ENCODE measurements at regions not wholly inside any gene's neighbourhood (a gene's known extent, or its start where the extent isn't known, plus 50 kb on each side); places are given as distances from the start of the nearest gene placed in this dataset.

DNA sequence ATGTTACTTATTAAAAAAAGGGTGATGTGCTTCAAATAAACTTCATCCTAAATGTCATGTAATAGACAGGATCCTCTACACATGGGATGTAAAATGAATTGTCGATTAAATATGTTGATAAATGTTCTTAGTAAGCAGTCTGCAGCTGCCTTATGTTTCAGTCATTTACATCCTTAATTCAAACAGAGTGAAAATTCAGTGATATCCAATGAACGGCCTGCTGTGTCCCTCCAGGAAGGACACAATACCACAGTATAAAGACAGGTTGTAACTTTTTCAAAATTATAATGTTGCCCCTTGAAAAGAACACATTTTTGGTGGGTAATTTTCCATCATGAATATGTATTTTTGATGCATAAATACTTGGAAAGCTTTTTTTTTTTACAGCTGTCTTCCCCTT is 266.5 kb upstream of the SEMA3A start:
- H3K27ac ChIP-seq (ENCODE audit: low read length), result no peak overlapping the region
- H4K20me1 ChIP-seq (ENCODE audit: insufficient read depth, low read length), result no peaks in the 10 kb centered on the region
- H3K4me1 ChIP-seq (ENCODE audit: insufficient read depth, low read length), result no peaks in the 10 kb centered on the region
- DNase-seq (no peak), ATAC-seq (ENCODE audit: insufficient read depth, low read depth) (no peak)
- H2AFZ ChIP-seq (ENCODE audit: low read depth, low read length), result no peak overlapping the region
- no peaks in the 10 kb centered on the region for H3K79me2 ChIP-seq (ENCODE audit: insufficient read depth, low read length)
- TF ChIP-seq EZH2 (IDR thresholded peaks at IDR 0.05; ENCODE audit: borderline replicate concordance, low read depth, low read length, severe bottlenecking), result no peak
- TF ChIP-seq, protein P1, sequence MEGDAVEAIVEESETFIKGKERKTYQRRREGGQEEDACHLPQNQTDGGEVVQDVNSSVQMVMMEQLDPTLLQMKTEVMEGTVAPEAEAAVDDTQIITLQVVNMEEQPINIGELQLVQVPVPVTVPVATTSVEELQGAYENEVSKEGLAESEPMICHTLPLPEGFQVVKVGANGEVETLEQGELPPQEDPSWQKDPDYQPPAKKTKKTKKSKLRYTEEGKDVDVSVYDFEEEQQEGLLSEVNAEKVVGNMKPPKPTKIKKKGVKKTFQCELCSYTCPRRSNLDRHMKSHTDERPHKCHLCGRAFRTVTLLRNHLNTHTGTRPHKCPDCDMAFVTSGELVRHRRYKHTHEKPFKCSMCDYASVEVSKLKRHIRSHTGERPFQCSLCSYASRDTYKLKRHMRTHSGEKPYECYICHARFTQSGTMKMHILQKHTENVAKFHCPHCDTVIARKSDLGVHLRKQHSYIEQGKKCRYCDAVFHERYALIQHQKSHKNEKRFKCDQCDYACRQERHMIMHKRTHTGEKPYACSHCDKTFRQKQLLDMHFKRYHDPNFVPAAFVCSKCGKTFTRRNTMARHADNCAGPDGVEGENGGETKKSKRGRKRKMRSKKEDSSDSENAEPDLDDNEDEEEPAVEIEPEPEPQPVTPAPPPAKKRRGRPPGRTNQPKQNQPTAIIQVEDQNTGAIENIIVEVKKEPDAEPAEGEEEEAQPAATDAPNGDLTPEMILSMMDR (IDR thresholded peaks at IDR 0.05; ENCODE audit: borderline replicate concordance, extremely low read depth, low read length, poor library complexity, severe bottlenecking), result no peak
- no peaks in the 10 kb centered on the region for H3K9me3 ChIP-seq (ENCODE audit: insufficient read depth, low read length, severe bottlenecking)
- H3K4me3 ChIP-seq (ENCODE audit: low read depth in 1 of 2, low read length in 2 of 2), result no peak overlapping the region
- H3K4me2 ChIP-seq (ENCODE audit: insufficient read depth, low read length), result no peak overlapping the region
- no peaks in the 10 kb centered on the region for H3K36me3 ChIP-seq (ENCODE audit: insufficient read depth, low read length)
- H3K9ac ChIP-seq (ENCODE audit: low read depth, low read length), result no peak overlapping the region
- H3K27me3 ChIP-seq (ENCODE audit: insufficient read depth, low read length, poor library complexity), result no peaks in the 10 kb centered on the region

DNA sequence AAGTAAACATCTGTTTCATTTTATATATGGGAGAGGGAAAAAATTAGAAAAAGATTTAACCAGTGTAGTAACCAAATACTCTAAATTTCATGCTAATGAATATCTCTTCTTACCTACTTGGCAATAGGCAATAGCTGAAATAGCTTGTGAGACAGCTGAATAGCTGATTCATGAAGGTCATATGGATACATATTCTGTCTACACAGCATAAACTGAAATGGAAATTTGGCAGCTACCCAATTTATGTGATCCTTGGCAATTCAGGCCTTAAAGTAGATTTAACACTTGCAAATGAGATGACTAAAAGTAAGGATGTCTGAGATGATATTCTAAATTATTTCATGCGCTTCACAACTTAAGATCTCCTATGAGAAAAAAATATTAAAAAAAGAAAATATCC is 261.2 kb upstream of the SEMA3A start:
- no peak overlapping the region for H3K9ac ChIP-seq (ENCODE audit: low read depth, low read length)
- no peak overlapping the region for H3K4me2 ChIP-seq (ENCODE audit: insufficient read depth, low read length)
- no peaks in the 10 kb centered on the region for H3K36me3 ChIP-seq (ENCODE audit: insufficient read depth, low read length)
- H3K27ac ChIP-seq (ENCODE audit: low read length), result no peak overlapping the region
- H3K79me2 ChIP-seq (ENCODE audit: insufficient read depth, low read length), result no peaks in the 10 kb centered on the region
- DNase-seq (no peak), ATAC-seq (ENCODE audit: insufficient read depth, low read depth) (no peak)
- no peaks in the 10 kb centered on the region for H3K9me3 ChIP-seq (ENCODE audit: insufficient read depth, low read length, severe bottlenecking)
- TF ChIP-seq, protein P1 (IDR thresholded peaks at IDR 0.05; ENCODE audit: borderline replicate concordance, extremely low read depth, low read length, poor library complexity, severe bottlenecking), result no peak
- no peak for TF ChIP-seq EZH2 (IDR thresholded peaks at IDR 0.05; ENCODE audit: borderline replicate concordance, low read depth, low read length, severe bottlenecking)
- H4K20me1 ChIP-seq (ENCODE audit: insufficient read depth, low read length), result no peaks in the 10 kb centered on the region
- H2AFZ ChIP-seq (ENCODE audit: low read depth, low read length), result no peak overlapping the region
- H3K4me3 ChIP-seq (ENCODE audit: low read depth in 1 of 2, low read length in 2 of 2), result no peak overlapping the region
- no peaks in the 10 kb centered on the region for H3K27me3 ChIP-seq (ENCODE audit: insufficient read depth, low read length, poor library complexity)
- H3K4me1 ChIP-seq (ENCODE audit: insufficient read depth, low read length), result no peaks in the 10 kb centered on the region

DNA sequence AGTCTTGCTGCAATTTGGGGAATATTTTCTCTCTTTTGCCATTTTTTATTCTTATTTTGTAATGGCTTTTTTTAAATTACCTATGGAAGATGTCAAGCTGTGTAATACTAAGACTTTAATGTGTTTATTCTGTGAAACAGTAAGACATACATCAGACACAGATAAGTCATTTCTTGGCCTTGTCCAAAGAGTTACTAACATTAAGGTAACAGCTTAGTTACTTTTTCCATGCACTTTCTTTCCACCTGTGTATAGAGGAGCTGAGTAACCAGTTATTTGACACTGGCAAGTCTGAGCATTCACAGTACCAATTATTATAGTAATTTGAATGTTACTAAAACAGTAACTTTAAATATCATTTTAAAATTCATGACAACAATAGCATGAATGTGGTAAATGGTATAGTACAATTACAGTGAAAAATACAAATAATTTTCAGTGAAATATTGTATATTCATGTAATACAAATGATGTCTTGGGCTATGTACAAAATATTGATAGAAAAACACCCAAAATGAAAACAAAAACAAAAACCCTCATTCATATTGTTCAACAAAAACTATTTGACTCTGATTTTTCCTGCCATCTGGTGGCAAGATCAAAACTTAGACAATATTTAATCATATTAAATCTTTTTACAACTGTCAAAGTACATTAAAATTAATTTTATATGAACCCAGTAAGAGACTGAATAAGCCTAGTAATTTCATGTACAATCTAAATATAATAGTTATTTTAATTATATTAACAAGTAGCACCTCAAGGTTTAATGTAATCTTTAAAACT is 259.8 kb upstream of the SEMA3A start:
- Histone ChIP-seq H3K27me3 (ENCODE audit: insufficient read depth, low read length, poor library complexity) (no peaks in the 10 kb centered on the region), H3K79me2 (ENCODE audit: insufficient read depth, low read length) (no peaks in the 10 kb centered on the region), H3K27ac (ENCODE audit: low read length) (no peak overlapping the region), H3K4me1 (ENCODE audit: insufficient read depth, low read length) (no peaks in the 10 kb centered on the region), H2AFZ (ENCODE audit: low read depth, low read length) (no peak overlapping the region), H3K36me3 (ENCODE audit: insufficient read depth, low read length) (no peaks in the 10 kb centered on the region), H3K9me3 (ENCODE audit: insufficient read depth, low read length, severe bottlenecking) (no peaks in the 10 kb centered on the region), H3K4me3 (ENCODE audit: low read depth in 1 of 2, low read length in 2 of 2) (no peak overlapping the region), H3K4me2 (ENCODE audit: insufficient read depth, low read length) (no peak overlapping the region), H4K20me1 (ENCODE audit: insufficient read depth, low read length) (no peaks in the 10 kb centered on the region), H3K9ac (ENCODE audit: low read depth, low read length) (no peak overlapping the region)
- ATAC-seq (ENCODE audit: insufficient read depth, low read depth) (no peak), DNase-seq (no peak)
- TF ChIP-seq EZH2 (IDR thresholded peaks at IDR 0.05; ENCODE audit: borderline replicate concordance, low read depth, low read length, severe bottlenecking), result no peak

DNA sequence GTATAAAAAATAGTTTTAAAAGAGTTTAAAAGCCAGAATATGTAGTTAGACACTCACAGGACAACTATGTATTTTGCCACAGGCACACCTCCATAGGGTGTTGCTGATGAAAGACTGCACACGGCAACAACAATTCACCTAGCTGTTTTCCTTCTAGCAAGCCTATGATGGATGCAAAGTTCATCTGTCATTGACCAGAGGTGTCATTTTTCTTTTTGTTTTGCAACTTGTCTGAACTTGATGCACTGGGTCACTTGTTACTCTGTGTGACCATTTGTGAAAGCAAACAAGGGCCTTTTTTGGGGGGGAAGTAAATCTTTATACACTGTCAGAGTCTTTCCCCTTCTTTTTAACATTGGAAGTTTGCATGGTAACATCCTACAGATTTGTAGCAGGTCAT is 258.0 kb upstream of the SEMA3A start:
- Histone ChIP-seq H3K79me2 (ENCODE audit: insufficient read depth, low read length) (no peaks in the 10 kb centered on the region), H3K9me3 (ENCODE audit: insufficient read depth, low read length, severe bottlenecking) (no peaks in the 10 kb centered on the region), H3K36me3 (ENCODE audit: insufficient read depth, low read length) (no peaks in the 10 kb centered on the region), H4K20me1 (ENCODE audit: insufficient read depth, low read length) (no peaks in the 10 kb centered on the region), H3K4me3 (ENCODE audit: low read depth in 1 of 2, low read length in 2 of 2) (no peak overlapping the region), H3K27me3 (ENCODE audit: insufficient read depth, low read length, poor library complexity) (no peaks in the 10 kb centered on the region), H2AFZ (ENCODE audit: low read depth, low read length) (no peak overlapping the region), H3K4me1 (ENCODE audit: insufficient read depth, low read length) (no peaks in the 10 kb centered on the region), H3K4me2 (ENCODE audit: insufficient read depth, low read length) (no peak overlapping the region), H3K27ac (ENCODE audit: low read length) (no peak overlapping the region), H3K9ac (ENCODE audit: low read depth, low read length) (no peak overlapping the region)
- ATAC-seq (ENCODE audit: insufficient read depth, low read depth) (no peak), DNase-seq (no peak)
- no peak for TF ChIP-seq EZH2 (IDR thresholded peaks at IDR 0.05; ENCODE audit: borderline replicate concordance, low read depth, low read length, severe bottlenecking)
- TF ChIP-seq, protein P1 (IDR thresholded peaks at IDR 0.05; ENCODE audit: borderline replicate concordance, extremely low read depth, low read length, poor library complexity, severe bottlenecking), result no peak

All from DND-41 (cell line).